Hematopoietic multipotent progenitor cell treated with erythropoietin and hydrocortisone succinate and interleukin-3 and kit ligand, for 8 days (in vitro differentiated cells): ENCODE measurements at regions not wholly inside any gene's neighbourhood (a gene's known extent, or its start where the extent isn't known, plus 50 kb on each side); places are given as distances from the start of the nearest gene placed in this dataset.
"Not testable (repeated sequence)": the region's sequence is repeated elsewhere in the genome, so short reads cannot be mapped to it uniquely, and the experiment has no call there.

ENCODE experiments used
- DNase-seq: peaks from one replicate; pipeline ENCODE4 v3.0.0-alpha.2; 2015

- DNase-seq: no peak
Observed at GRCh38 chr4:138656990-138657389, 358.6 kb upstream of the NOCT start.

GRCh38 chr4:138655985-138656384, 359.6 kb upstream of the NOCT start:
- DNase-seq: no peak

DNA sequence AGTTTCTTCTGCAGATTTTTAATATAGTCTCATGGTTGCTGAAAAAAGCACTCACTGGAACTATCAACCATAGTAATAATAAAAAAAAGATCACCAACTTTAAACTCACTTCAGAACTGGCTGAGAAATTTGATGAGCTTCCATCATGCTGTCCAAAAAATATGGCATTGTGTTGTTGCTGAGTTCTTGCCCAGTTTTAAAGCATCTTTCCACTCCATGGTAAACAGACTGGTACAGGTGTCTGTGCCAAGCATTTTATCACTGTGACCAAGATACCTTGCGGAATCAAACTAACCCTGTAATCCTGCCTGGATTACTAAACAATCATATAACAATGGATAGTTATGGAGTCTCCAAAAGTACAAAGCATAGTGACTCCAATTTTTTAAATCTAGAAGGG, 360.3 kb upstream of the NOCT start:
- no peak for DNase-seq

- no peak for DNase-seq
Observed at GRCh38 chr4:138650929-138651448, 364.6 kb upstream of the NOCT start.

GRCh38 chr4:138650495-138650894, 365.1 kb upstream of the NOCT start:
- DNase-seq: no peak

GRCh38 chr4:138647433-138647832, 368.1 kb upstream of the NOCT start:
- DNase-seq: no peak

DNA sequence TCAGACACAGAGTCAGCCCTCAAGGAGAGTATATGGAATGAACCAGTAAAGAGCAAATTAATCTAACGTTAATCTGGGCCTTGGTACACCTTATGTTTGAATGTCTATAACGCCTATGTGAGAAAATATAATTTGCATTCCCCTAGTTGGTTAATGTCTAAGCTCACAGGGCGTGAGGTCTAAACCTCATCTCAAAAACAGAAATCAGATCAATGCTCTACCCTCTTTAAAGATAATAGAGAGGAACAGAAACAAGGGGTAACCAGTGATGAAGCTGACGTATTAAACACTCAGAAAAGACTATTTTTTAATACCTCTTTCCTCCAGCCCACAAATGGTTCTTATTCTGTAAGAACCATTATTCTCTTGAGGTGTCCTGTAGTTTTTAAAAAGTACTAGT, 369.2 kb upstream of the NOCT start:
- DNase-seq: no peak

- DNase-seq: no peak
Observed at GRCh38 chr4:138645289-138645688, 370.3 kb upstream of the NOCT start.

DNA sequence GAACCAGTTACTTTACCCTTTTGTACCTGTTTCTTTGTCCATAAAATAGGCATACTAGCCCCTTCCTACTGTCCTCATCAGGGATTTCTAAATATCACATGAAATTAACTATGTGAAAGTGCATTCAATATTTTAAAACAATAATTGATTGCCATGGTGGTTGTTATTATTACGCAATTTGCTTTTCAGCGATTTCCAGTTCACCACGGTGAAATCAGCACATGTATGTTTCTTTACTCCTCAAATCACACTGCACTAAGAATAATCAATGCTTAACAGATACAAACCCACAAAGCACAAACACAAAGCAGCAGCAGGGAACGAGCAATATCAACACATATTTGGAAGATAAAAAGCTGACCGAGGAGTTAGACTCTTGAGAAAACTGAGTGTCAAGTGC, 371.3 kb upstream of the NOCT start:
- DNase-seq: no peak

DNA sequence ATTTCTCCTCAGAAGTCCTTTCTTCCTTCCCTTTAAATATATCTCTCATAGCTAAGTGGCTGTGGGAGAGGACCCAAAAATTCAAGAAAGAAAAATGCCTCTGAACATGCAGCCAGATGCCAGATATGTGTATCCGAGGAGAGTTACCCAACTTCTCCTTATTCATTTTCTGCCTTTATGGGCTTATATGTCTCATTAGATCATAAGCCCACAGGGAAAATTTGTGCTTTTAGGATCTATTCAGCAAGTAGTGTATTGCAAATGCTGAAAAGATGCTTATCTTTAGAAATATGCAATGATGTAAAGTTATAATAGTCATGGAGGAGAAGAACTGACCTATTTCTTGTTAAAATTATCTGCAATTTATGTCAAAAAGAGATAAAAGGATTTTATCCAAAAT, 371.8 kb upstream of the NOCT start:
- no peak for DNase-seq

- no peak for DNase-seq
Observed at GRCh38 chr4:138639018-138639741, 376.4 kb upstream of the NOCT start.

DNA sequence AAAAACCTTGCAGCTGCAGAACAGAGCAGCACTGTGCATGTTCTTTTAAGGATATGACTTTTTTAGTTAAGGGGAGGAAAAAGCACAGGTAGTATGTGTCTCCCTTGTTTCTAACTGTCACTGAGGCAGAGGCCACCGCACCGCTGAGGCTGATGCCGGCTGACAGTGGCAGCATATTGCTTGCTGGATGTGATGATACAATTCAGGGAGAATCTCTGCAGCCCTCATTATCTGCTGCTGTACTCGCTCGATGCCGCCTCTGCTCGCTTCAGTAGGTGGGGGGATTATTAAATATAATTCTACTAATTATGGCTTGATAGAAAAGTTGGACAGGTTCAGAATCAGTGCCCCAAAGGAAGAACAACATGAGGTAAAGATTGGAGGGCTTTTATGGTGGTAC, 378.8 kb upstream of the NOCT start:
- DNase-seq: no peak

DNA sequence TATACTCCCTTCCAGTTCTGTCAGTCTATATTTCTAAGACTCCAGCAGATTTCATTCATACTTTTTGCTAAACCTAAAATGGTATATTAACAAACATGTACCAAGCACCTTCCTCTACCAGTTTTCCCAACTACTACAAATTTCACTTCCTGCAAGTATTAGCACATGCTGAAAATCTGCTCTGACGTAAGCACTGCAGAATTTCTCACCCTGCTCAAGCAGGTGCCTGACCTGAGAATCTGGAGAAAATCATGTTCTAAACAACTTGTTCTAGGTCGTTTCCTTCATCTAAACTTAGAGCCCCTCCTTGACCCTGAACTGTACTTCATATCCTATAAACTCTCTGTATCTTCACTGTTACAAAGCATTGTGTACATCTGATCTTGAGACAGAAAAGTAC, 380.7 kb upstream of the NOCT start:
- no peak for DNase-seq

DNA sequence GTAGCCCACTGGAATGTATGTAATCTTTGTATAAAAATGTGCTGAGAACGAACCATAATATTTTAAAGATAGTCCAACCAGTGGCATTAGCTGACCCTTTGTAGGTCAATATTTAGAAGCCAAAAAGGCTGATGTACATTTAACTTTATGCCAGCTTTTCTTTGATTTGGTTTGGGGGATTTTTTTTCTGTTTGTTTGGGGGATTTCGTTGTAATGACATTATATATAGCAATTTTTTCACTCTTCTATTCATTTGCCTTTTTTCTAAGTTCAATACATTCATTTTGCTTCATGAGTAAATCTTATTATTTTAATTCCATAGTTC, 382.0 kb upstream of the NOCT start:
- DNase-seq: no peak

DNA sequence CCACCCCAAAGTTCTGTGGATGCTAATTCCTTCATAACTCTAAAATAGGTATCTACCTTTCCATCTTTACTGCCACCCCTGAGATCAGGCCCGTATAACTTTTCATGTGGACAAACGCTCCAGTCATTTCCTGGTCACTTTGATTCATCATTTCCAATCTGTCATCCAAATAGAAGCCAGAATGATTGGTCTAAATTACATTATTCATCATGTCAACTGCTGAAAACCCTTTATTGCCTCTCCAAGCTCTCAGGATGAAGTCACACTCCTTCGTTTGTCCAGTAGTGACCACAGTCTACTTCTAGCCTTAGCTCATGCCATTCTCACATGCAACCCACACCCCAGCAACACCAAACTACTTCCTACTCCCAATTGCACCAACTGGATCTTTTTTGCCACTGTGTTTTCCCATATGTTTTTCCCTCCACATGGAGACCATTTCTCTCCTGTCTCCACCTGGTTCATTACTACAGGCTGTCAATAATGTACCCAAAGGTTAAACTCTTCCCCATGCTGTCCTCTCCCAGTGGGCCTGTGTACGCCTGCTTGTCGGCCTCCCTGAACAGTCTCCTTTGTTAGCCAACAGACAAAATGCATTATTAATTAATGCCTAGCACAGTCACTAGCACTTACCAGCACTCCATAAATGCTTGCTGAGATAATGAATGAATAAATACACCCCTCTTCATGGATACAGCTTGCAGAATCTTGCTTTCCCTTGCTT, 382.6 kb upstream of the NOCT start:
- no peak for DNase-seq

- no peak for DNase-seq
Observed at GRCh38 chr4:138630666-138631065, 384.9 kb upstream of the NOCT start.

DNA sequence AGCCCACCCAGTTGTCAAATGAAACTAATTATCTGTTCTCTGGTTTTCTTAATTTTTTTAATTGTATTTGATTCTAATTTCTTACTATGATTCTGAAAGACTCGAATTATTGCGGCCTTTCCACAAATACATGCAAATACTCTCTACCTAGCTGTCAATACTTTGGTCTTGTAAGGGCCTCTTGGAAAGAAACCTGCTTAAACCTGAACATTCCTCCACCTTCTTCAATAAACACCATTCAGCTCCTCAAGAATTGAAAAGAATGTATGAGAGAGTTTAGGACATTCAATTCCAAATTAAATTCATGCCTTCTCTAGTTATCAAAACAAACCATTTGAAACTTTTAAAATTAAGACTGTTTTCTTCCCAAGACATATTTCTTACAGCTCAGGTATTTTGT, 385.9 kb upstream of the NOCT start:
- no peak for DNase-seq

DNA sequence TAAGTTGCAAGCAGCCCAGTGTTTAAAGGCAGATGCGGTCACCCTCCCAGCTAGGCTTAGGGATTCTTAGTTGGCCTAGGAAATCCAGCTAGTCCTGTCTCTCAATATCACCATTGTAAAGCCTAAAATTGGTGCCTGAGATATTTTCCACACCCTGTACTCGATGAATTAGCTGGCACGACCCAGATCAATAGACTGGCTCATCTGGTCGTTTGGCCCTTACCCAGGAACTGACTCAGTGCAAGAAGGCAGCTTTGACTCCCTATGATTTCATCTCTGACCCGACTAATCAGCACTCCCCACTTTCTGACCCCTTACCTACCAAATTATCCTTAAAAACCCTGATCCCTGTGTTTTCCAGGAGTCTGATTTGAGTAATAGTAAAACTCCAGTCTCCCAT, 384.9 kb upstream of the SLC7A11 start:
- no peak for DNase-seq

- not testable (repeated sequence) for DNase-seq
Observed at GRCh38 chr4:138622362-138622761, 380.2 kb upstream of the SLC7A11 start.

DNA sequence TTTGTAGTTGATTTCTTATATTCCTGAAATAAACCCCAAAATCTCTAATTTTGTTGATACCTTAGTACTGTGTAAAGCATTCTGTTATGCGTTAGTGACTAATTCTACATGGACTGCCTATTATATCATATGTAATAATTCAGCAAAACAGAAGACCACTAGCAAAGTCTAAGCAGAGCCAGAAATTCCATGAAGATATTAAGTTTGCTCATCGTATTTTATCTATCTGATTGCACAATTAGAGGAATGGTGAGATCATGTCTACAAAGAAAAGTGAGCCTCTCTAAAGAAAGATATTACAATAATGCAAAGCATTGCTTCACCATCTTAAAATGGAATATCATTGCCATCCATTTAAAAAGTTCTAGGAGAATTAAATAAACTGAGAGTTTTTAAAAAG, 374.6 kb upstream of the SLC7A11 start:
- no peak for DNase-seq

DNA sequence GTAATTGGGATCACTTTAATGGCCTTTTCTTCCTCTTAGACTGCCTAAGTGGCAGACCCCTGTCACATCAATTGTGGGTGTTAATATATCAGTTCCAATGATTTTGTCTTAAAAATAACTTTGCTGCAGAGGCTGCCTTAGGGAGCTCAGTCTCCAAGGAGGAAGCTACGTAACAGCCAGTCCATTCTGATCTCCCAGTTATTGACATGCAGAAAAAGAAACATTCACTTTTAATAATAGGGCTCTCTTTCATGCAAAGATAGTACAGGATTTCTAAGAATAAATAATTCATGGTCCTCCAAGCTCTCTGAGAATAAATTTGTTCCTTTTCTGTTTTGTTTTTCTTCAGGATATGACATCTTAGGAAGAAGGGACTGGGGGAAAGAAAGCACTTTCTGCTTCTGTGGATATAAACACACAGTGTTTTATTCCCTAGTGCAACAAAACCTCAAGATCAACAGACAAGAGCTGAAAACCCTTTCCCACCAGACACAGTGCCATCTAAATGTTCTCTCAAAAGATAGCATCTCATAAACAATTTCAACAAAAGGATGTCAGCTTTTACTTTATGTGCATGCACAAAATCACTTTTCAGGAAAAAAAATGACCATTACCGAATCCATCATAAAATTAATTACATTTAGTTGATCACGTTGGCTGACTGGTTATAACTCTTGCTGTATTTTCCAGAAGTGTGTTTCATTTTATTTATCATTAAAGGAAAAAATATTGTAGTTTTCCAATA, 372.4 kb upstream of the SLC7A11 start:
- no peak for DNase-seq

DNA sequence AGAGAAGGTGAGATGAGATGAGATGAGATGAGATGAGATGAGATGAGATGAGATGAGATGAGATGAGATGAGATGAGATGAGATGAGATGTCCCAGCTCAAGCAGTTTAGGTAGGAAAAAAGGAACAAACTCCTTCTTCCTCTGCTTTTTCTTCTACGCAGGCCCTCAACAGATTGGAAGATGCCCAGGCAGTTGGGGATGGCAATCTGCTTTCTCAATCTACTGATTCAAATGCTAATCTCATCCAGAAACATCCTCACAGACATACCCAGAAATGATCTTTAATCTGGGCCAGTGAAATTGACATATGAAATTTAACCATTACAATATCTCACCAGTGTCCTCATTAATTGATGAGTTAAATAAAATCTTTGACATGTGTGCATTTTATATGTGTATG, 370.3 kb upstream of the SLC7A11 start:
- DNase-seq: no peak

GRCh38 chr4:138611721-138612120, 369.6 kb upstream of the SLC7A11 start:
- peak; percentile 24 for DNase-seq

DNA sequence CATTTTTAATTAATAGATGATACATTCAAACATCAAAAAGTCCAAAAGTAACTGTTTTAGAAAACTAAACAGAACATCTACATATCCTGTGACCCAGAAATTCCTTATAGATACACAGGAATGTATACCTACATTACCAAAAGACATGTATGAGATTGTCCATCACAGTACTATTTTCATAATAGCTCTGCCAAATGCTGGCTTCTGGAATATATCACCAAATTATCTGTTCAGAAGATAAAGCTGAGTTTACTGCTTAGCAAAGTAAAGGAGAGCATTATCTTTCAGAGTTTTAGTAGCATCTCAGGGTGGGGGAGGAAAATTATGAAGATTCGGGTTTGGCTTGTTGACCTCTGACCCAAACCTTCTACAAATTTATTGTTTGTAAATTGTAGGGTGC, 368.9 kb upstream of the SLC7A11 start:
- DNase-seq: no peak
